Endothelial cell of umbilical vein (primary cell): ENCODE measurements at regions not wholly inside any gene's neighbourhood (a gene's known extent, or its start where the extent isn't known, plus 50 kb on each side); places are given as distances from the start of the nearest gene placed in this dataset.

Experiments used
- BruUV-seq: library from RNA; stranded (reverse); fragments of 400-500 nt; replicated peaks from 2 replicates; lab custom pipeline; 2021; lab: Mats Ljungman, UMichigan
- CTCF ChIA-PET: fragments of 300-600, 350-600 bp; sonication (Branson Sonifier 250); formaldehyde crosslinking; loops from one replicate; lab custom pipeline; 2021; ENCODE audit warnings: antibody characterized with exemption, inconsistent platforms; lab: Charles Lee
- POLR2A ChIA-PET: fragments of 300-600, 350-600 bp; sonication (Branson Sonifier 250); formaldehyde crosslinking; loops from one replicate; lab custom pipeline; 2021; ENCODE audit warnings: antibody characterized with exemption, inconsistent platforms; lab: Charles Lee
- DNase-seq: peaks from one replicate; pipeline ENCODE4 v3.0.0-alpha.2; 2011; ENCODE audit warnings: low read depth, low spot score
- FAIRE-seq: peaks from 2 replicates; lab custom pipeline; 2011; peaks lifted over from hg19 to GRCh38; lab: Jason Lieb, UNC
- H2AFZ ChIP-seq: 2 replicates; pipeline ENCODE4 v1.6.0; 2012; ENCODE audit warnings: low read depth, low read length, control low read depth, inconsistent platforms
- H3K27ac ChIP-seq: 2 replicates; pipeline ENCODE4 v1.5.1; 2011; ENCODE audit warnings: low read depth, mild to moderate bottlenecking, control low read depth, low read length, moderate library complexity; ENCODE audit not compliant: insufficient read depth
- H3K27me3 ChIP-seq, 2 experiments: 2 replicates each; pipeline versions ENCODE4 v1.6.0 to v1.6.1; 2011; ENCODE audit warnings: low read length in 2 of 2, mixed read lengths in 1 of 2; ENCODE audit not compliant: control insufficient read depth in 2 of 2, insufficient read depth in 2 of 2
- H3K36me3 ChIP-seq, 2 experiments: 2 replicates in 1 of 2; 3 replicates in 1 of 2; pipeline ENCODE4 v1.5.1; 2011; ENCODE audit warnings: low read length in 2 of 2, mild to moderate bottlenecking in 1 of 2, moderate library complexity in 1 of 2; ENCODE audit not compliant: control insufficient read depth in 2 of 2, insufficient read depth in 2 of 2; ENCODE audit errors: extremely low read depth in 1 of 2
- H3K4me1 ChIP-seq: 3 replicates; pipeline ENCODE4 v1.5.1; 2011; ENCODE audit warnings: mild to moderate bottlenecking, low read length; ENCODE audit not compliant: control insufficient read depth, insufficient read depth; ENCODE audit errors: extremely low read depth
- H3K4me2 ChIP-seq: 2 replicates; pipeline ENCODE4 v1.6.1; 2011; ENCODE audit warnings: low read length, control low read depth, mixed read lengths; ENCODE audit not compliant: insufficient read depth
- H3K4me3 ChIP-seq, 3 experiments: fragments of 200-600 bp in 1 of 3; sonication (generic), shearing (Covaris generic) in 1 of 3; replicated peaks in 1 of 3; 2 replicates each; pipeline ENCODE4 v1.5.1; 2011 to 2016; ENCODE audit warnings: control low read depth in 3 of 3, low read length in 3 of 3, mild to moderate bottlenecking in 2 of 3, inconsistent platforms in 1 of 3, low read depth in 1 of 3, moderate library complexity in 1 of 3; ENCODE audit not compliant: insufficient read depth in 1 of 3
- H3K79me2 ChIP-seq: 2 replicates; pipeline ENCODE4 v1.6.0; 2012; ENCODE audit warnings: low read length, inconsistent platforms; ENCODE audit not compliant: control insufficient read depth, insufficient read depth
- H3K9ac ChIP-seq: replicated peaks from 2 replicates; pipeline ENCODE3; 2011; ENCODE audit warnings: low read length, control low read depth; ENCODE audit not compliant: insufficient read depth; ENCODE audit errors: extremely low read depth
- H3K9me1 ChIP-seq: replicated peaks from 3 replicates; pipeline ENCODE4 v1.6.0; 2011; ENCODE audit warnings: mild to moderate bottlenecking, low read length; ENCODE audit not compliant: control insufficient read depth, insufficient read depth; ENCODE audit errors: extremely low read depth
- H3K9me3 ChIP-seq: replicated peaks from 2 replicates; pipeline ENCODE4 v1.5.1; 2012; ENCODE audit warnings: low read length, inconsistent platforms; ENCODE audit not compliant: control insufficient read depth, insufficient read depth
- H4K20me1 ChIP-seq: replicated peaks from 2 replicates; pipeline ENCODE3; 2011; ENCODE audit warnings: mild to moderate bottlenecking, low read length; ENCODE audit not compliant: control insufficient read depth, insufficient read depth; ENCODE audit errors: extremely low read depth
- EZH2 ChIP-seq: IDR thresholded peaks from 2 replicates; pipeline ENCODE4 v1.6.1; 2012; ENCODE audit warnings: borderline replicate concordance, low read depth, mild to moderate bottlenecking, moderate library complexity, low read length, inconsistent platforms; ENCODE audit not compliant: severe bottlenecking
- FOS ChIP-seq: IDR thresholded peaks from 2 replicates; pipeline ENCODE4 v1.6.1; 2011; ENCODE audit warnings: mild to moderate bottlenecking, low read length, moderate library complexity, borderline replicate concordance; ENCODE audit not compliant: insufficient read depth
- GATA2 ChIP-seq: IDR thresholded peaks from 2 replicates; pipeline ENCODE4 v1.7.0; 2011; ENCODE audit warnings: low read depth, mild to moderate bottlenecking, moderate library complexity, mixed read lengths, low read length; ENCODE audit not compliant: insufficient read length, insufficient read depth
- JUN ChIP-seq: IDR thresholded peaks from 2 replicates; pipeline ENCODE4 v1.6.1; 2011; ENCODE audit warnings: borderline replicate concordance, low read depth; ENCODE audit not compliant: insufficient read length, insufficient read depth
- MYC ChIP-seq: IDR thresholded peaks from one replicate; pipeline ENCODE4 v1.6.1; 2011; ENCODE audit warnings: mild to moderate bottlenecking, low read depth, low read length
- POLR2A ChIP-seq: IDR thresholded peaks from 2 replicates; pipeline ENCODE4 v1.6.1; 2012; ENCODE audit warnings: low read depth, mild to moderate bottlenecking, control low read depth, low read length
- POLR2AphosphoS5 ChIP-seq: IDR thresholded peaks from 2 replicates; pipeline ENCODE4 v1.6.1; 2012; ENCODE audit warnings: low read depth, mild to moderate bottlenecking, control low read depth, low read length, moderate library complexity; ENCODE audit not compliant: insufficient read depth
- dilution Hi-C: fragments of 300-500 bp; cut with MboI; formaldehyde crosslinking; loops from one replicate; pipeline ENCODE4 v1.15.0; 2019; ENCODE audit warnings: low sequenced_read_pairs; ENCODE audit not compliant: extremely low pct_ligation_motif_present
- intact Hi-C: fragments of 100-400 bp; cut with micrococcal nuclease; formaldehyde crosslinking; loops from one replicate; pipeline ENCODE4 v1.10.0; 2022
- TF ChIP-seq, protein P1 (sequence below): IDR thresholded peaks from 2 replicates; pipeline ENCODE4 v1.6.1; 2011; ENCODE audit not compliant: insufficient read depth, insufficient read length
- TF ChIP-seq, protein P2 (sequence below), 2 donors: IDR thresholded peaks; 1 replicate in 1 of 2; 2 replicates in 1 of 2; pipeline ENCODE4 v1.5.1; 2011; ENCODE audit warnings: low read length in 2 of 2, mild to moderate bottlenecking in 2 of 2, moderate library complexity in 2 of 2, control low read depth in 1 of 2, inconsistent platforms in 1 of 2, low read depth in 1 of 2; ENCODE audit not compliant: insufficient read depth in 1 of 2; ENCODE audit errors: extremely low read depth in 1 of 2

DNA sequence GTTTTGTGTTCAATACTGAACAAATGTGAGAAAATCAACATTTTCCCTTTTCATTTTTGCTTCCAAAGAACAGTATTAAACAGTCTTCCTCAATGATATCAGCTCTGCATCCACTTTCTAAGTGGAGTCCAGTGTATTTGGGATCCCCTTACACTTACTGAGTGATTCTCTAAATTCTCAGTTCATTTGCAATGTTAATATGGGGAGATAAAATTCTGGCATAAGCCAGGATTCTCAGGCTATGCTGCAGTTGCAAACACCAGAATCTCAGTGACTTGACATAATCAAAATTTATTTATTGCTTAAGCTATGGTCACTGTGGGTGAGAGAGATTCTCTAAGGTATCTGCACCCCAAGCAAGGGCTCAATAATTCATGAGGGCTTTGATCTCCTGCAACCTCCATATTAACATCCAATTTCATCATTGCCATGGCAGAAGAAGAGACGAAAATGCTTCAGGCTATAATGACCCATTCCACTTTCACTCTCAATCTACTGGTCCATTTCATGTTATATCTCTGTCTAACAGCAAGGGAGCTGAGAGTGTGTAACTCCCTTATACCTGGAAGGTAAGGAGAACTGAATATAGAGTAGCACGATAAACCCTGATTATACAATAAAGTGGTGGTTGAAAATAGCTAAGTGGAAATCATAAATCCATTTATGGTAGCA, 64.1 kb upstream of the CARD18 start:
- FAIRE-seq (no peak), DNase-seq (no peak)
- TF ChIP-seq GATA2 (no peak), JUN (no peak), POLR2AphosphoS5 (no peak), MYC (no peak), POLR2A (no peak), FOS (no peak), EZH2 (no peak)
- TF ChIP-seq, protein P1, sequence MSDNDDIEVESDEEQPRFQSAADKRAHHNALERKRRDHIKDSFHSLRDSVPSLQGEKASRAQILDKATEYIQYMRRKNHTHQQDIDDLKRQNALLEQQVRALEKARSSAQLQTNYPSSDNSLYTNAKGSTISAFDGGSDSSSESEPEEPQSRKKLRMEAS: no peak
- TF ChIP-seq, protein P2, sequence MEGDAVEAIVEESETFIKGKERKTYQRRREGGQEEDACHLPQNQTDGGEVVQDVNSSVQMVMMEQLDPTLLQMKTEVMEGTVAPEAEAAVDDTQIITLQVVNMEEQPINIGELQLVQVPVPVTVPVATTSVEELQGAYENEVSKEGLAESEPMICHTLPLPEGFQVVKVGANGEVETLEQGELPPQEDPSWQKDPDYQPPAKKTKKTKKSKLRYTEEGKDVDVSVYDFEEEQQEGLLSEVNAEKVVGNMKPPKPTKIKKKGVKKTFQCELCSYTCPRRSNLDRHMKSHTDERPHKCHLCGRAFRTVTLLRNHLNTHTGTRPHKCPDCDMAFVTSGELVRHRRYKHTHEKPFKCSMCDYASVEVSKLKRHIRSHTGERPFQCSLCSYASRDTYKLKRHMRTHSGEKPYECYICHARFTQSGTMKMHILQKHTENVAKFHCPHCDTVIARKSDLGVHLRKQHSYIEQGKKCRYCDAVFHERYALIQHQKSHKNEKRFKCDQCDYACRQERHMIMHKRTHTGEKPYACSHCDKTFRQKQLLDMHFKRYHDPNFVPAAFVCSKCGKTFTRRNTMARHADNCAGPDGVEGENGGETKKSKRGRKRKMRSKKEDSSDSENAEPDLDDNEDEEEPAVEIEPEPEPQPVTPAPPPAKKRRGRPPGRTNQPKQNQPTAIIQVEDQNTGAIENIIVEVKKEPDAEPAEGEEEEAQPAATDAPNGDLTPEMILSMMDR (IDR thresholded peaks at IDR 0.05; ENCODE audit: extremely low read depth in 1 of 2, insufficient read depth in 1 of 2, low read depth in 1 of 2, low read length in 2 of 2): no peak
- no peak overlapping the region for H3K4me2 ChIP-seq
- no peak overlapping the region for H3K4me3 ChIP-seq
- no peak overlapping the region for H2AFZ ChIP-seq
- no peaks in the 10 kb centered on the region for H3K4me1 ChIP-seq
- no peaks in the 10 kb centered on the region for H3K9me3 ChIP-seq
- no TSS peak for BruUV-seq
- ChIA-PET POLR2A (no interaction called here), CTCF (no interaction called here)
- no peaks in the 10 kb centered on the region for H3K27me3 ChIP-seq
- no peaks in the 10 kb centered on the region for H3K36me3 ChIP-seq
- dilution Hi-C loops (no loop called here), intact Hi-C loops (no loop called here)
- no peak overlapping the region for H3K9ac ChIP-seq
- no peaks in the 10 kb centered on the region for H4K20me1 ChIP-seq
- H3K27ac ChIP-seq: no peak overlapping the region
- H3K9me1 ChIP-seq: no peaks in the 10 kb centered on the region
- H3K79me2 ChIP-seq: no peaks in the 10 kb centered on the region
